T47D (cell line): ENCODE measurements at regions not wholly inside any gene's neighbourhood (a gene's known extent, or its start where the extent isn't known, plus 50 kb on each side); places are given as distances from the start of the nearest gene placed in this dataset.

Experiments used
- DNase-seq, 2 experiments: peaks; one replicate each; pipeline versions ENCODE4 v3.0.0 to v3.0.0-alpha.2; 2011 to 2012; ENCODE audit warnings: low read depth in 1 of 2, low spot score in 1 of 2
- JUND ChIP-seq: IDR thresholded peaks from 2 replicates; pipeline ENCODE4 v1.6.1; 2012; ENCODE audit warnings: low read depth
- in situ Hi-C: cut with HindIII; loops from 2 replicates; pipeline ENCODE4 v1.10.0; 2016; ENCODE audit warnings: low sequenced_read_pairs, low pct_unique_long_range_greater_than_20kb

- in situ Hi-C loops = no loop called here
- TF ChIP-seq JUND = no peak
- no peak for DNase-seq
Observed at GRCh38 chr13:74191410-74191809, 57.2 kb upstream of the KLF12 start.

GRCh38 chr13:74190999-74191398, 56.8 kb upstream of the KLF12 start:
- no peak for TF ChIP-seq JUND
- DNase-seq = no peak

GRCh38 chr13:74187564-74187963, 53.4 kb upstream of the KLF12 start:
- no peak for TF ChIP-seq JUND
- in situ Hi-C loops = no loop called here
- DNase-seq = peak in 1 of 2 experiments; percentile 15

More at GRCh38 chr13:74190999-74191398, 56.8 kb upstream of the KLF12 start:
- in situ Hi-C loops = no loop called here

- TF ChIP-seq JUND = no peak
- in situ Hi-C loops = no loop called here
- no peak for DNase-seq
Observed at GRCh38 chr13:74184283-74184682, 50.1 kb upstream of the KLF12 start.
